ENCODE measurements at regions not wholly inside any gene's neighbourhood (a gene's known extent, or its start where the extent isn't known, plus 50 kb on each side); places are given as distances from the start of the nearest gene placed in this dataset.

DNA sequence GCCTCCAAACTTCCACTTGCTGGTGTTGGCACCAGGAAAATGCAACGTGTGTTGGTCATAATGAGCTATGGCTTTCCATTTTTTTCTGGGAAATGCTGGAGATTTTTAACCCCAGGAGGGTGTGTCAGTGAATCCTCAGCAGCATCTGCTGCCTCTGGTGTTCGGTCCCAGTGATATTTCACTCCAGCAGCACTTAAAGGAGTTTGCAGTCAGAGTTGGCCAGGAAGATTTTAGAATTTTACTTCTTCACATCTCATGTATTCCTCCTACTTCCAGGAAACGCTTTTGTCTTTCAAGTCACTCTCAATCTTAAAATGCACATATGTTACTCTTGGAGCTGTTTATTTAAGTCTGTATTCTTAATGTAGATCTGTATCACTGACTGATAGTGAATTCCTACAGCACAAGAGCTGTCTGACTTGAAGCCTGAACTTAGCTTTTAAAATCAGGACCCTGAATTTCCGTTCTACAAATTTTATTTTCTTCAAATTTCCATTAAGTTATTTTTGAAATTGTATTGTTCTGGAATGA lies 903.4 kb upstream of the SLC10A2 start:
- no peak for TF ChIP-seq CTCF (tag by site-specific recombination; IDR thresholded peaks at IDR 0.05)
- TF ChIP-seq ZBTB48 (tag by site-specific recombination; IDR thresholded peaks at IDR 0.05), result no peak
- no peak for TF ChIP-seq ZNF280D (tag by site-specific recombination; IDR thresholded peaks at IDR 0.05)
- TF ChIP-seq ZFP69B (tag by site-specific recombination; IDR thresholded peaks at IDR 0.05), result no peak
- TF ChIP-seq ZNF10 (tag by site-specific recombination; IDR thresholded peaks at IDR 0.05), result no peak
- TF ChIP-seq ZNF138 (tag by site-specific recombination; IDR thresholded peaks at IDR 0.05; ENCODE audit: borderline replicate concordance), result no peak
- TF ChIP-seq KLF10 (tag by site-specific recombination; IDR thresholded peaks at IDR 0.05), result no peak
